Fibroblast of lung (primary cell): ENCODE measurements at regions not wholly inside any gene's neighbourhood (a gene's known extent, or its start where the extent isn't known, plus 50 kb on each side); places are given as distances from the start of the nearest gene placed in this dataset.

Experiments used
- CTCF ChIP-seq, 2 donors: IDR thresholded peaks in 1 of 2; conservative IDR thresholded peaks in 1 of 2; 1 replicate in 1 of 2; 2 replicates in 1 of 2; pipeline ENCODE4 v1.5.1; 2011 to 2012; ENCODE audit warnings: low read length in 2 of 2, control low read depth in 1 of 2, inconsistent platforms in 1 of 2, low read depth in 1 of 2, mild to moderate bottlenecking in 1 of 2
- EZH2 ChIP-seq: IDR thresholded peaks from 2 replicates; pipeline ENCODE4 v1.5.1; 2012; ENCODE audit warnings: low read length, control low read depth, mild to moderate bottlenecking; ENCODE audit errors: missing control alignments

DNA sequence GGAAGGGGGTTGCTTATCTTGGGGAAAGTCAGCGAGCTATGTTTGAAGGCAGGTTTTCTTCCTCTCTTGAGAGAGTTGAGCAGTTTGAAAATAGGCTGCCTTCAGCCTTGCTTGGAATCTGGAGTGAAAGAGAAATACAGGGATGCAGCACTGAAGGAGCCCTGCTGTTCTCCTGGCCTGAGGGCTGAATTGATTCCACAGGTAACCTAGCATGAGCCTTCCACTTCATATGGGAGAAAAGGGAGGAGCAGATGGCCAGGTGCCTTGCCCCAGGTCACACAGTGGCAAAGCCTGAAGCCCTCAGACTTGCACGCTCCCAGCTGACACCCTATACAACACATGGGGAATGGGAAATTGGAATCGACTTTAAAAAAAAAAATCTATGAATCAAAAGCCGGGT lies 88.0 kb upstream of the WLS start:
- TF ChIP-seq CTCF (conservative IDR thresholded peaks at IDR 0.05 in 1 of 2, IDR thresholded peaks at IDR 0.05 in 1 of 2; ENCODE audit: low read depth in 1 of 2, low read length in 2 of 2) (no peak), EZH2 (no peak)
